NOMO-1 treated with dmso at 0.1 percent for 144 hours (cell line): ENCODE measurements at regions not wholly inside any gene's neighbourhood (a gene's known extent, or its start where the extent isn't known, plus 50 kb on each side); places are given as distances from the start of the nearest gene placed in this dataset.
"Not testable (repeated sequence)": the region's sequence is repeated elsewhere in the genome, so short reads cannot be mapped to it uniquely, and the experiment has no call there.

Experiments
- DNase-seq: peaks from one replicate; lab custom pipeline; 2025; ENCODE audit not compliant: unreplicated experiment; lab: John Stamatoyannopoulos, UW

DNA sequence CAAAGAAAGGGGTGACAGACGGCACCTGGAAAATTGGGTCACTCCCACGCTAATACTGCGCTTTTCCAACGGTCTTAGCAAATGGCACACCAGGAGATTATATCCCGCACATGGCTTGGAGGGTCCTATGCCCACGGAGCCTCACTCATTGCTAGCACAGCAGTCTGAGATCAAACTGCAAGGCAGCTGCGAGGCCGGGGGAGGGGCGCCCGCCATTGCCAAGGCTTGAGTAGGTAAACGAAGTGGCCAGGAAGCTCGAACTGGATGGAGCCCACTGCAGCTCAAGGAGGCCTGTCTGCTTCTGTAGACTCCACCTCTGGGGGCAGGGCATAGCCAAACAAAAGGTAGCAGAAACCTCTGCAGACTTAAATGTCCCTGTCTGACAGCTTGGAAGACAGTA is 676.8 kb downstream of the BCKDHB start:
- DNase-seq, result not testable (repeated sequence)

DNA sequence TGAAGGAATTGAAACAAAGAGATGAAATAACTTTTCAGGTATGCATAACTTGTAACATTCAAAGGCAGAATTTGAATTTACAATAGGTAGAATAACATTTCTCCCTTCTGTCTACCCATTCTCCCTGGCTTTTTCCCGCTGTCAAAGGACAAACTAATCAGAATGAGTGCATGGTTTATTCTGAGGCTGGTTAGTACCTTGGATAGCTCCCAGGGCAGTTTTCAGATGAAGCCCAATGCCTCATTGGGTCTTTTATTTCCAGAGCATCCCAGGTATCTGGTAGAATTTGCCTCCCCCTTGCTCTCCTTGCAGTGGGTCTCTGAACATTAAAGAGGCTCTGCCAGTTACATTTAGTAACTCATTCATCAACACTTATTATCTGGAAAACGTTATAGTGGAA is 665.5 kb downstream of the BCKDHB start:
- DNase-seq, result no peak

DNA sequence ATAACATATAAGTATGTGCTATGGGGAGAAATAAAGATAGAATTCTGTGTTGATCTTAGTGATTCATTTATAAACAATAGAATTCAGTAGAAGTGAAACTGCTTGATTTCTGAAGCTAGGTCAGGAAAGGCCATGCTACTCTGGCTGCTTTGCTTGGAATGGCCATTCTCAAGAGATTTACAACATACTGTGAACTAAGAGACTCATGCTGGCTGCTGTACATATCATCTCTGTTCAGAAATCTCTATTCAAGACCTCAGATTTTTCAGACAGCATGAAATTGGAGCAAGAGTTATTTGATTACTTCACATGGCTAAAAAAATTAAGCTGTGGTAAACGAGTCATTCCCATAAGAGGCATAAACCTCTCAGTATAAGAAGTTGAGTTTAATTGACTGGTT is 662.6 kb downstream of the BCKDHB start:
- no peak for DNase-seq

DNA sequence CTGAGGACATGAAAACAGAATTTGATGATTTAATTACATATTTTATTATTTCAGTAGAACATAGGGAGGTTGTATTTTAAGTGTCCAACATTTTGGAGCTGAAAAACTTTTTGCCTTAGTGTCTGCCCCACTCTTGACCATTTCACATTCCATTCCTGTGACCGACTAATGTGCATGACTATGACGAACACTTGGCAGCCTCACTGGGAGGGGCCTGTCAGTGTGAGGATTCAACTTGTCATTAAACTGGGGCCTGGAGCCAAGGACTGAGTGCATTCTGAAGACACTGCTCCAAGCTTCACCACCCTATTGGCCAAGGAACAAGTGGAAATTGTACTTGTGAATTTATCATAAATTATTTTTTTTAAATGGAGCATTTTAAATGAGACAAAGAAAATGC is 661.3 kb downstream of the BCKDHB start:
- DNase-seq, result no peak

DNA sequence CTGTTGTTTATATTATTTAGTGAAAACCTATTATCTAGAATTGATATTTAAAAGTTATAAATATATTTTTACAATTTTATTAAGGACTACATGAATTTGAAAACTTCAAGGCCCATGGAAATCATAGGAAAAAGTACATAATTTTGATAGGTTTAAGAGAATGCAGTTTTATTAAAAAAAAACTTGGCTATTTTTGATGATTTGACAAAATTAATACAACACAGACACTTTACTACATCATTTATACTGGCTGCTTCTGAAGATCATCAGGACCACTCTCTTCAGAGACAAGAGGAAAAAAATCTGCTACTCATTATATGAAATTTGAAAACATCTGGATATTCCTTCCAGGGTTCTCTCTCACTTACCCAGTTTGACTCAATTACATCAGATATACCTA is 637.7 kb downstream of the BCKDHB start:
- DNase-seq, result no peak

DNA sequence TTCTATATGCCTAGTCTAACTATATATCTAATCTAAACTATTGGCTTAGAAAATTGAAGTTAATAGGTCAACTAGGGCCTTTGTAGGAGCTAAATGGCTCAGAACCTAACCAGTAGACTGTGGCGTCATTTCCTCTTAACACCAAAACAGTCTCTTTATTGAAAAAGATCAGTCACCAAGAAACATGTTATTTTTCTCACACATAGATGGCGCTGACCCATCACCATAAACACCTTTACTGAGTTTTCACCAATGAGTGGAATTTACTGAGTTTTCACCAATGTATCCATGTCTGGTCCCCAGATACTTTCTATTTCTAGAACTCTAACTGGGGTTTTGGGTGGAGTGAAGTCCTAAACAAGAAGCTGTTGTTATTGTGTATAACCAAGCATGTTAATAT is 636.0 kb downstream of the BCKDHB start:
- no peak for DNase-seq

DNA sequence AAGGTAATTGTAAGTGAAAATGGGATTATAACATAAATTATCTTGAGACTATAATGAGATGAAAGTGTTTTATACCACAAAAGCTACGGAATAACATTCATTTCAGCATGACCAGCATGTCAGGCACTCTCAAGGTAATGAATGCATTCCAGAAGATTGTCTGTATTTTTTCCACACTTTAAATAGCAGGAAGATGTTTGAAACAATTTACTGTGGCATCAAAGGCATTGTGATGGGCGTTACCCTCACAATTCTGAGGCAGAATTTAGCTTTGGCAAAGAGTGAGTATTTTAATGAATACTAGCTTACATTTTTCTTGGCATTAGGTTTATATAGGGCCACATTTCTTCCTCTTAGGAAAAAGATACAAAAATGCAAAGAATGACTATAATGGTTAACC is 627.2 kb downstream of the BCKDHB start:
- DNase-seq, result no peak

DNA sequence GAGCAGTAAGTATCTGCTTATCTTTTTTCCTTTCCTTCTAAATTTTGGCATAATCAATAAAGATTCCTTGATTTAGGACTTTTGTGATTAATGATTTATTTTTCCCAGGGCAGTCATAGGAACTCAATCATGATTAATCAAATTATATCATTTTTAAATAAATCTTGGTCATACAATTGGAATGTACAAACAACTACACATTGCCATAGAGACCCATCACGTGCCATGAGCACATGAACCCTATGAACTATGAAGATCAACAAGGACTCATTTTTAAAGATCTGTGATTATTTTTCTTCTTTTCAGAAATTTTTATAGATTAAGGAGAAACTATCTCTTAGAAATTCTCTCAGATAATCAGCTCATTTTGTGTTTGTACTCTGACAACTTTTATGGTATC is 622.4 kb downstream of the BCKDHB start:
- DNase-seq, result no peak

DNA sequence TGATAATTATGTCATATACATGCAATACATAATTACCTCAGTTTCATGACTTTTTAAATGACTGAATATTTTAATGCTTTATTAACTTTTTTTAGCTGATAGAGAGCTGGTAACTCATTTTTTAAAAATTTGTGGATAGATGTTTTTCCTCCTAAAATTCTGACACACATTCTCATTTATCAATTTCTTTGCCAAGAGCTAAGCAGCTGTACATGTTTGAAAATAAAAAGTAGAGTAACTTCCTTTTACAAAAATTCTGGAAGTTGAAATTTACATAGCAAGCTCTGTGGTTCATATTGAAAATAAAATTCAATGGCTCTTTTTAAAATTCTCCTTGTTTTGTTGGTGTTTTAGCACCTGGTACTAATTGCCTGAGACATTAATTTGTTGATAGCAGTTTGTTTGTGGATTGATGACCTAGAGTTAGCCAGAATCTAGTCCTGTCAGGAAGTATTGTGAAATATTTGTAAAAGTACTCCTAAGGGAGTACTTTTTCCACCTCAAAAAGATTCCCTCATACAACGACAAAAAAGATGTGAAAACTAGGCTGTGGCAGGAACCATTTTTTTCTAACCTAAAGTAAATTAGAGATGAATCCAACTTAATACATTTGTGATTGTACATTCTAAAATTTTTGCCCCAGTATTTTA is 621.8 kb downstream of the BCKDHB start:
- no peak for DNase-seq

DNA sequence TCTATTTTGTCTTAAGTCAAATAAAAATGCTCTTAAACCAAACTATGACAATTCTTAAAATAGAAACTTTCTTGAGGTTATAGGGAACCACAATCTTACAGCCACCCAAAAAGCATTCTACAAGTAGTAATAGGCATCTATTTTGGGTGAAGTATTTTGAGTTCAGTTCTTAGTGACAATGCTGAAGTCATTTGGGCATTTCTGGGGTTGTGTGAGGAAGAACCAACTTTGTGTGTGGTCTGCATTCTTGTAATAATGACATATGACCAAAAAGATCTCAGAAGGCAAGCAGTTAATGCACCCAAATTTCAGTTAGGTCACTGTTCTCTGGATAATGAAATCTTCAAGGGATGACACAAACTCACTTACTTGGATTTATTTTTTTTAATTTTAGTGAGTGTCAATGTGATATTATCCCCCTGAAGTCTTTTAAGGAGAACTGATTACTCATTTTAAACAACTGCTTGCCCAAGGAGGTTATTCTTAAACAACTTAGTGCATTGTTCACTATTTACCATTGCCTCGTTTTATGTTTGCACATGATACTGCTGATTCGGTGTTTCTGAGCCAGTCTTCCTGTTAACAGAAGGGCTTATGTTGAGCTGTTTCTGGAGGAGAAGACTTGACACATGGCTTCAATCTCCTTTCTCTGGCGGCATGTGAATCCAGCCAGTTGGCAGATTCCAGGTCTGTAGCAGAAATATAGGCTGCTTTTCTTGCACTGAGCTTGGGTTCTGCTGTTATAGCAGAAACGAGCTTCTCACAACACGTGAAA is 618.9 kb downstream of the BCKDHB start:
- no peak for DNase-seq

DNA sequence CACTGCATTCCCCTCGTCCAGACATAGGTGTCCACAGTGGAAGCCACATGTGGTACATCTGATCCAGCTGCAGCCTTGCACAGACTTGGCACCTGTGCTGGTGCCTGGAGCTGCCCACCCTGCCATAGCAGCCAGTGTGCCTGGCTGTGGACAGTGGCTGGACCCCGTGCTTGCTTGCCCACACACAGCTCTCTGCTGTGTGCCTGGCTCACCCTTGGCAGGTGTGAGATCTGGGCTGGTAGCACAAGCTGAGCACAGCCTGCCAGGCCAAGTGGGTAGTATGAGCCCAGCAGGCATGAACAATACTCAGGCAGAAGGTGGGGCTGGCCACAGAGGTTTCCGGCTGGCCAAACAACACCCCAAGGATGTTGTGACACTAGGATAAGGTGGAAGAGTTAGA is 614.4 kb downstream of the BCKDHB start:
- DNase-seq, result no peak

DNA sequence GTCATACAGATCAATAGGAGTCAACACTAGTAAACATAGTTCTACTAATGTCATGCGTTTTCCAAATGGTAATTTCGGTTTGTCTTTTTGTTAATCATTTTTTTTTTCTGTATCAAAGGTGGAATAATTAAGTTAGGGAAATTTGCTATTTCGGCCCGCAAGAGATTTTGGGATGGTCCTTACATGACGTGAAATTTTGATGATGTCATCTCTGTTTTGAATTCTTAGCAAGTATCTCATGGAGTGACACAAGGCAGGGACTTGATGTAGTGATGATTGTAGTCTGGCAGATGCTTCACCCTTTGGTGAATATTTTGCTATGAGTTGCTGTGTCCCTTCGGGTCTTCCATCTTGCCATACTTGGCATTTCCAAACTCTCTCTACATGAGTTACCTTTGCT is 608.0 kb downstream of the BCKDHB start:
- DNase-seq, result no peak

DNA sequence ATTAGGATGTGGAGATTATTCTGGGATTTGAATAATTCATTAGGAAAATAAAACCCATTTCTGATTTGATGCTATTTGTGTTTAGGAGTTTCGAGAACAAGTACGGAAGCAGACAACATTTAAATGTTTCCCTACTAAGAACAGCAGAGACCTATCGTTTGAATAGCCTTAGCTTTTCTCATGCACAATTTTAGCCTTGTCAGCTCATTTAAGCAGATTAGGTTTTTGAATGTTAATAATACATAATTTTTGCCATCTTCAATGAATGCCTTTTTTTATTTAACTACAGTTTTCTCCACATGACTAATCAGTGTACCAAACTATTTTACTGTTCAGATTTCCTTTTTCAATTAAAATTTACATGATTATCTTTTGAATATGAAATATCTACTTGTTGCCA is 592.0 kb downstream of the BCKDHB start:
- no peak for DNase-seq

DNA sequence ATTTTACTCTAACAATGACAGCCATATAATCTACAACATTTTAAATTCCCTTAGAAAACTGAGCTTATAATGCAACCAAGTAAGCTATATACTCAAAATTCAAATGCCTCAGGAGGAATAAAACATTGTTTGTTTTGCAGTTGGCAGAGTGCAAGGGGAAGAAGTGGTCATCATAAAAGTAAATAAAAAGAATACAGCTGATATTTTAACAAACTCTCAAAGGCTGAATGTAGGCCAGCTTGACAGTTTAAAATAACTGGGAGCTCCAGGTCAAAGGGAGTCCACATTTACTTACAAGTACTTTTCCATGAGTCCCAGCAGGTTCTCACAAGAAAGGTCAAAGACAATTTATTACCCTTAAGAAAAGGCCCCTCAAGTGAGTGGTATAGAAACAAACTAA is 589.8 kb downstream of the BCKDHB start:
- no peak for DNase-seq

DNA sequence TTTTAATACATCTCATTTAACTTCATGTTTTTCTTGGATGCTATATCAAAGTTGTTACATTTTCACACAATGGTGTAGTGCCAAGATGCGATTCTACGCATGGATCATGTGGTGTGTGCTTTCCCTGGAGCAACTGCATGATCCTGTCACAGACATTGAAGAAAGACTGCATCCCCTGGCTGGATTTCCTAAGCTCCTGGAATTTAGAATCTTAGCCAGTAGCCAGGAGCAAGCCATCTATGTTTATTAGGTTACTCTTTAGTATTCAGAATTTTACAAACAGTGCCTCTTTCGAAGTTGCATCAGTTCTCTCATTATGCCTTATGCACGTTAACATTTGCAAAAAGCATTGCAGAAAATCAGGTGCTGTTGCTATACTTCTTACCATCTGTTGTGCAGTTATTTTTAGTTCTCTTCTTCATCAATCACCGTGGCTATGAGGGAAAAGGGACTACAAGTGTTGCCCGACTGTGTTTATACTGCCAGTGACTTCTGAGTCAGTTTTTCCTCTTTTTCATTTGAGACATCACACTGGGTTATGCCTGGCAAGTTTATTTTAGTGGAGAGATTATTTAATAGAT is 584.2 kb downstream of the BCKDHB start:
- no peak for DNase-seq

DNA sequence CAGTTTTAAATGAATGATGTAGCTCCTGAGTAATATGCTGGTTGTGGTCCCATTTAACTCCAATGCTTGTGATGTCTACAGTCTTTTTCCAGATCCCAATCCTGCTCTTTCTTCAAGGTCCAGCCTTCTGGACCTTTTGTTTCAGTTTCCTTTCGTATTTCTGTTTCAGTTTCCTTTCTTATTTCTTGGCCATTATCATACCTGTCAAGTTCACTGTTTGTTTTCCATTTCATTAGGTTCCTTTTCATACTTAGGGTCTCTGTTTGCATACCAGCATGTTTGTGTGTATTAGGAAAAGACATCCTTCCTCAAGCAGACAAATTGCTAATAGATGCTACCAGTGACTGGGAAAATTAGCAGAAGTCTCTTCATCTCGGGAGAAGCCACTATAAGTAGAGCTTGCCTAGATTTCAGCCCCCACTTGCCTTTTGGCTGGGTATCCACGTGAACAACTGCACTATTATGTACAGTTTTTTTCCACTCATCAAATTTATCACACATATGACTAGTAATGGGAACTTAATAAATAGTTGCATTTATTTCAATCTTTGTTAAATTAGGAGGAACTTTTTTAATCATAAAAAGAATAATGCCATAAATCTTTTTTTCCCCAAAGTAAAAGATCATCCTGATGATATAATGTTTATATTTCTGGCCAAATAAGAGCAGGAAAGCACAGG is 583.4 kb downstream of the BCKDHB start:
- DNase-seq, result no peak

DNA sequence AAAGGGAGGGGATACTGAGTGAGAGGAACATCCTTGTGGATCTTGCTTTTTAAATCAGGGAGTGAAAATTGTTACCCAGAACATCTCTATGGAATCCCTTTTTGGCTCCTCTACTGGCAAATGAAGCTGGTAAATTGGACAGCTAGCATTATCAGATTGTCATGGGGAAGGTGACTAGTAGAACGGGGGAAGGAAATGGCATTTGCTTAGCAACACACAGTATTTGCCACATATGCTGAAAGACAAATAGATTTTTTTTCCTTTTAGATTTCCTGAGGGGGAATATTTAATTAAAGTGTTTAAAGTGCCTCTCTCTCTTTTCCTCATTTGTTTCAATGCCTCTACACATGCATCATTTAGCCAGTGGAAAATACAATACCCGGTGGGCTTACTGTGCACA is 573.5 kb downstream of the BCKDHB start:
- DNase-seq, result no peak

DNA sequence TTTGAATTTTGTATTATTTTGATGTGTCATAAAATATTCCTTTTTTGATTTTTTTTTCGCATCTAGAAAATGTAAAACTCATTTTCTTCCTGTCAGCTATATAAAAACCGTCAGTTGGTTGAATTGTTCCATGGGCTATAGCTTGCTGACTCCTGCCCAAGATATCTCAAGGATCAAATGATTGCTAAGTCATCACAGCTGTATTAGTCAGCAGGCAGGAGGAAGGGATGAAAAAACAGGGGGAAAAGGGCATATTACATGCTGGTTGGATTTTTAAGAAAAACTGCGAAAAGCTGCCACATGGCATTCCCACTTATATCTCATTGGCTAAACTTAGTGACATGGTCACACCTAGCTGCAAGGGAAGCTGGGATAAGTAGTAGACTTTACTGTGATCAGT is 569.9 kb downstream of the BCKDHB start:
- DNase-seq, result no peak

DNA sequence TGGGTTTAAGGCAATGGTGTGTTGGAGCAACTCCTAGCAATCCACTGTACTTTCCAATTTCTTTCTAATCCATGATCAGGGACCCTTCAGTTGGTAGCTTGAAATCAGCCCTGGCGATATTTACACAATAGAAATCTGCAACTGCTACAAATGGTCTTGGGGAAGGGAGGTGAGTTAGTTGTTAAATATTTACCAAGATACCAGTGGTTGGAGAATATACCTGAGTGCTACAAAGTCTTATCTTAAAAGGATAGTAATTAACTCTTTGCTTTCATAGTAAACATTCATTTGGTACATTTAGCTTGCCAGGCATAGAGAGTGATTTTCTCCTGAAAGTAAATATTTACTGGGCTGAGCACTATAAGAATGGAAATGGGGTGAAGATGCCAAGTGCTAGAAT is 568.2 kb downstream of the BCKDHB start:
- DNase-seq, result no peak

DNA sequence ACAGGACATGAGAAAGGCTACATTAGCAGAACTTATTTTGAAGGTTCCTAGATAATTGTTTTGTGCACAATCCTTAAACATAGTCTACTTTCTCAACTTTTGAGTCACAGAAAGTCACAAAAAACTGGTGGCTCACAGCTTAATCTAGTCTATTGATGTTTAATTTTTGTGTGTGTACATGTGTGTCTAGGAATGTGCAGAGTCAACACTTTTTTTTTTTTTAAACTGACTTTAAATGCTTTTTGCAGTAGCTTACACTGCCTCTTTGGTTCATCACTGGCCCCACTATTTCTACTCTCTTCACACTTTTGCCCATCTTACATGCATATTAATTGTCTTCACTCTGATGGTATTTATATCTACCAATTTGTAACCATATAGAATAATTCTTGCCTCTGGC is 566.9 kb downstream of the BCKDHB start:
- no peak for DNase-seq

DNA sequence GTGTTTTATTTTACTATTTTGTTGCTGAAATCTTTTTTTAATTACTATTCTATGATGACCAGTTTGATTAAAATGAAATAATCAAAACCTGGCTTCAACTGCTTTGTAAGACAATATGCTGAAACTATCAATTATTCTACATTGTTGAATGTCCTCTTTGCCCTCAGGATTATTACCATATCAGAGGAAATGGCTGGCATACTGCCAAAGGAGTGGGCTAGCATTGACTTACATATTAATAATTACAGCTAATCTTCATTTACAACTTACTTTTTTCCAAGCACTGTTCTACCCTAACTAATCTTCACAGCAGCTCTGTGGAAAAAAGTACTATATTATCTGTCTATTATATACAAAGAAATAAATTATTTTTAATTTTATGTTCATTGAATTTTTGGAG is 560.5 kb downstream of the BCKDHB start:
- no peak for DNase-seq

DNA sequence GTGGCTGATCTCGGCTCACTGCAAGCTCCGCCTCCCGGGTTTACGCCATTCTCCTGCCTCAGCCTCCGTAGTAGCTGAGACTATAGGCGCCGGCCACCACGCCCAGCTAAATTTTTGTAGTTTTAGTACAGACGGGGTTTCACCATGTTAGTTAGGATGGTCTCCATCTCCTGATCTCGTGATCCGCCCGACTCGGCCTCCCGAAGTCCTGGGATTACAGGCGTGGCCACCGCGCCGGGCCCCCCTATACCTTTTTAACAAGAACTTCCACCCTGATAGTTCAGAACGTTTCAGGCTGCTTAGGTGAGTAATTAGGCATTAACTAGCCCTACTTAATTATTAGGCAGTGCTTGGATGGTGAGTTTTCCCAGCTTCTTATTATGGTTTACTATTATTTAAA is 552.5 kb downstream of the BCKDHB start:
- no peak for DNase-seq
